HG02763 (cell line): ENCODE measurements at regions not wholly inside any gene's neighbourhood (a gene's known extent, or its start where the extent isn't known, plus 50 kb on each side); places are given as distances from the start of the nearest gene placed in this dataset.

ENCODE experiments used
- ATAC-seq: cut with Tn5 transposase; IDR thresholded peaks from one replicate; pipeline ENCODE4 v1.9.1; 2021; ENCODE audit warnings: mild to moderate bottlenecking, moderate library complexity; ENCODE audit not compliant: unreplicated experiment

- no peak for ATAC-seq
These were observed 103.5 kb upstream of the NR3C1 start for GRCh38 chr5:143506836-143507552.

GRCh38 chr5:143505934-143506333 lies 102.4 kb upstream of the NR3C1 start:
- ATAC-seq: no peak

GRCh38 chr5:143505354-143505753 lies 101.9 kb upstream of the NR3C1 start:
- ATAC-seq: no peak

GRCh38 chr5:143501310-143502044 lies 98.0 kb upstream of the NR3C1 start:
- no peak for ATAC-seq

GRCh38 chr5:143499480-143500114 lies 96.1 kb upstream of the NR3C1 start:
- ATAC-seq: no peak

GRCh38 chr5:143498821-143499220 lies 95.3 kb upstream of the NR3C1 start:
- ATAC-seq: no peak

- ATAC-seq: no peak
These were observed 94.3 kb upstream of the NR3C1 start for GRCh38 chr5:143497749-143498148.

DNA sequence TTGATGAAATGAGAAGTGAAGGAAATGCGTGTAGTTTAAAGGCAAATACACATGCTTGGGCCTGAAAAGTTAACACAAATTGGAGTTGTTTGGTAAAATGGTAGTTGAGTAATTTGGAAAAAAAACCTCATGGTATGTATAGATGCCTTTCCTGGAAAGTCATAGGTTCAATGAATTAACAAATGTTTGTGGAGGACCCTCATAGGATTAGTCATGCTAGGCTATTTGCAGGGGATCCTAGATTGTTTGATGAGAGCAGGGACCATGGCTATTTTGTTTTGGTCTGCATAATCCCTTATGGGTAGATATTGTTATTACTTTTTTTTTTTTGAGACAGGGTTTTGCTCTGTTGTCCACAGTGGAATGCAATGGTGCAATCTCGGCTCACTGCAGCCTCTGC lies 93.5 kb upstream of the NR3C1 start:
- ATAC-seq: no peak

GRCh38 chr5:143495821-143496275 lies 92.4 kb upstream of the NR3C1 start:
- ATAC-seq: no peak

GRCh38 chr5:143495110-143495509 lies 91.6 kb upstream of the NR3C1 start:
- ATAC-seq: no peak

- no peak for ATAC-seq
These were observed 91.1 kb upstream of the NR3C1 start for GRCh38 chr5:143494595-143494994.

DNA sequence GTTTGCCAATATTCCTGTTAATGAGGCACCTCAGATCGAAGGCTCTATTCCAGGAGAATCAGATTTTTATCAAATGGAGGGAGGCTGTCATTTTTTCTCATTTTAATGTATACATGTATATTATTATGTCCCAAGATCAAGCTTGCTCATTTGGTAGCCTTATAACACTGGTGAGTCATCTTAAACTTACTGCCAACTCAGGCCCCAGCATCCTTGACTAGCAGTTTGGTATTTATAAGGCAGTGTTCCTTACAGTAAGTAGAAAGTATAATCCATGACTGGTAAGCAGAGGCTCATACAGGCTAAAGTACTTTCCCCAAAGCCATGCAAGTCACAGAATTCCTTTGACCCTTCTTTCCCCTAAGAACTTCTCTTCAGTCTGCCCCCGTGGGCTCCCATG lies 90.7 kb upstream of the NR3C1 start:
- no peak for ATAC-seq

- ATAC-seq: no peak
These were observed 89.3 kb upstream of the NR3C1 start for GRCh38 chr5:143492783-143493182.

DNA sequence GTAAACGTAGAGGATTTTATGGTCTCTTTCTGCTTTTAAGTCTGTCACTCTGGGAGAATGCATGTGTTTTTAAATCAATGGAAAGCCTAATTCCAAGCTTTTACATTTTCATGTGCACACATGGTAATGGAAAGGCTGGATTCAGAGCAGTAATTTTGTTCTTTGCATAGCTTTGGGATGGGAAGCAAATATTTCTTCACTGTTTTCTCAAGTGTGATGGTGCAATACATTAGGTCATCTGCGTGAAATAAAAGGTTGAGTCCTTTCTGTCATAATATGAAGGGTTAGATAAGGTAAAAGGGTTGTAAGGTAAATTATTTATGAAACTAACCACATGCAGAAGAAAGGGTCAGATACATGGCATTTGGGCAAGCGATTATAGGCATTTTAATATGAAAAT lies 88.2 kb upstream of the NR3C1 start:
- no peak for ATAC-seq

GRCh38 chr5:143488381-143488780 lies 84.9 kb upstream of the NR3C1 start:
- ATAC-seq: no peak

DNA sequence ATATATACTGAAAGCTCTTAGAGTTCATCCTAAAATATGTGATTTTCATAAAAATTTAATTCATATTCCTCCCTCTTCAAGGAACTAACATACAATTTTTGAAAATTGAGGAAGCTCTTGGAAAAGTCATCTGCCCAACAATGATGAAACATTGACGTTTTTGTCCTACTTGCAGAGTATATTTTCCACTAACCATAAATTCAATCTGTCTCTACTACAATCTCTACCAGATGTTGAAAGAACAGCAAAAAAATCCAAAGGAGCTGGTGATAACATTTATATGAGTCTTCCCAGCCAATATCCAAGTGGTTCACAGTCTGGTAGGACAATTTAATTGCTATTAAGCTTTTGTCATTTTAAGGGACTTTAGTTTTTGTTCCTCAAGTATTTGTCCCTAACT lies 81.1 kb upstream of the NR3C1 start:
- ATAC-seq: no peak

- ATAC-seq: no peak
These were observed 78.4 kb upstream of the NR3C1 start for GRCh38 chr5:143481697-143482531.

- no peak for ATAC-seq
These were observed 76.5 kb upstream of the NR3C1 start for GRCh38 chr5:143480001-143480400.

- no peak for ATAC-seq
These were observed 75.9 kb upstream of the NR3C1 start for GRCh38 chr5:143479394-143479793.

DNA sequence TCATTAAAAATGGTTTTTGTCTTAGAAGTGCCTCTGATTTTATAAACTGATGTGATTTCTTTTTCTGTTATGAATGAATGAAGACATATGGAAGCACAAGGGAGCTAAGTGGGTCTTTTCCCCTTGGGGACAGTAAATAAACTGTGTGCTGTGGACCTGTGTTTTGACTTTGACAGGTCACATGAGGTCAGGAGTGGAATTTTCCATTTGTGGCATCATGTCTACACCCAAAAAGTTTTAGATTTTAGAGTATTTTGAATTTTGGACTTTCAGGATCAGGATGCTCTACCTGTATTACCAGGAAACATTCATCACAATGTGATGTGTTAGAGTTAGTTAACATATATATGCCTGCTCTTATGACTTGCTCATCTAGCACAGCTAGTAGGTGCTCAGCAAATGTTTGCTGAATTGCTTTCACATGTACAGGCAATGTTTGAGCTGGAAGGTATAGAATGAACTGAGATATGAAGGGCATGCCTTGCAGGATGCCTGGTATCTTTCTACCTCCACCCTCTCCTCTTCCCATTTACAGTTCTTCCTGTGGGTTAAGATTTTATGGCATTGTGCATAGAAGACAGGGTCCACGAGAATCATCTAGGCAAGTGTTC lies 73.2 kb upstream of the NR3C1 start:
- ATAC-seq: no peak

- ATAC-seq: no peak
These were observed 71.1 kb upstream of the NR3C1 start for GRCh38 chr5:143474616-143475015.
